GM12874 (cell line): ENCODE measurements at regions not wholly inside any gene's neighbourhood (a gene's known extent, or its start where the extent isn't known, plus 50 kb on each side); places are given as distances from the start of the nearest gene placed in this dataset.

Experiments
- CTCF ChIP-seq: IDR thresholded peaks from 2 replicates; pipeline ENCODE4 v1.5.1; 2011; ENCODE audit warnings: low read depth, mild to moderate bottlenecking, control low read depth, low read length, moderate library complexity; ENCODE audit not compliant: insufficient read depth

DNA sequence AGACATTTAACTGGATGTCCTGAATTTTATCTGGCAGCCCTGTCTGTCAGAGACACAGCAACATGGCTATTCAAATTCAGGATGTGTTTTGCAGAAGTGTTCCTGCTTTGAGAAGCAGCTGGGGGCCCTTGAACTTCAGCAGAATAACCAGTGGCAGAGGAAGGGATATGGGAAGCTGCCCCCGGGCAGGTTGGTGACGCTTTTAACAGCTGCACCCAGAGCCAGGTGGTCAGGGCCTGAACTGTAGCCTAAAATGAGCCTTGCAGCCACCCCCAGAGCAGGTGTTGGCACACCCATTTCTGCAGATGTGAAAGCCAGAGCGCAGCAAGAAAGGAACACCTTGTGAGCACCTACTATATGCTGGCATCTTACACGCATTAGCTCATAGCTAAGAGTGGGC is 128.7 kb upstream of the BOD1 start:
- no peak for TF ChIP-seq CTCF

DNA sequence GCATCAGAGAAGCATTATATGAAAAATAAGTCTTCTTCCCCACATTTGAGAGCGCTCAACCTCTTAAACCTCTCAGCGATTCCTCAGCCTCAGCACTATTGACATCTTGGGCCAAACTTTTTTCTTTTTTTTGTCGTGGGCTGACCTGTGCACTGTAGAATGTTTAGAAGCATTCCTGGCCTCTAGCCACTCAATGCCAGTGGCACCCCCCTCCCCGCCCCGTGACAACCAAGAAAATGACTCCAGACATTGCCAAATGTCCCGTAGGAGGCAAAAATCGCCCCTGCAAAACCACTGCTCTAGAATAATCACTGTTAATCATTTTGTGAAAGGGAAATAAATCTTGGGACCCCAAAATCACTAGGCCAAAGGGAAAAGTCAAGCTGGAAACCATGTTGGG is 129.1 kb upstream of the BOD1 start:
- TF ChIP-seq CTCF, result no peak

GRCh38 chr5:173746047-173746646 is 129.7 kb upstream of the BOD1 start:
- no peak for TF ChIP-seq CTCF

GRCh38 chr5:173747876-173748275 is 131.4 kb upstream of the BOD1 start:
- TF ChIP-seq CTCF, result no peak

DNA sequence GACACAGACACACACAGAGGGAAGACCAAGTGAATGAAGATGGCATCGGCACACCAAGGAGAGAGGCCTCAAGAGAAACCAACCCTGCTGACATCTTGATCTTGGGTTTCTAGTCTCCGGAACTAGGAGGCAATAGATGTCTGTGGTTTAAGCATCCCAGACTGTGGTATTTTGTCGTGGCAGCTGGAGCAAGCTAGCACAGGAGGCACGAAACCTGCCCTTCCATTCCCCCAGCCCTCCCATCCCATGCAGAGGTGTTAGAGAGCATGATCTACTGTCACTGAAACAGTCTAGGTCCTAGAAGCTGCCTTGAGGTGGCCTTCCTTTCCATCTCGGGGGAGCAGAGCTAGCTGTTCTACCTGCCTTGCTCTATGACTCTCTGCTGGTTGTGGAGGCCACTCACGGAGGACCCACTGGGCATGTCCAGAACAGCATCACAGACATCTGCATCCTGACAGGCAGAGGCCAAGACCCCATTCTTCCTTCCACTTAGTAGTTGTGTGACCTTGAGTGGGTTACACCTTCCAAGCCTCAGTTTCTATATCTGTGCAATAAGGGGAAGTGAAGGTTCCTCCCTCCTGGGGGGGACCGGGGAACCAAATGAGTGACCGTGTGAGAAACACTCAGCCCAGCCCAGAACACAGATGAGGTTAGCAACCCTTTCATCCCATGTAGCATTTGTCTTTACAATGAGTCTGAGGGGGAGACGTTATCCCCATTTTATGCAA is 134.3 kb upstream of the BOD1 start:
- no peak for TF ChIP-seq CTCF

DNA sequence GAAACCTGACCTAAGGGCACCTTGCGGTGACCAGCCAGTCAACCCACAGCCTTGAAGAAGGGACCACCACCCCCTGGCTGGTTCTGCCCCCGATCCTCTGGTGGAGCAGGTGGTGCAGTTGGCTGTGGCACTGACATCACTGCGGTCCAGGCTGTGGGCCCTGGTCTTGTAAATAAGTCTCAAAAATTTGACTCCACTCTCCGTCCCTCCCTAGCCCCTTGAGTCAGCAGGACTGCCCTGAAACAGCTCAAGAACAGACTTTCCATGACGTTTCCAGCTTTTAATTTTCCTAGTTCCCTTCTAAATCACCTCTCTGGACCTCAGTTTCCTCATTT is 134.8 kb upstream of the BOD1 start:
- TF ChIP-seq CTCF, result no peak

GRCh38 chr5:173752653-173753052 is 135.5 kb upstream of the CPEB4 start:
- no peak for TF ChIP-seq CTCF
